SH-SY5Y (cell line): ENCODE measurements at regions not wholly inside any gene's neighbourhood (a gene's known extent, or its start where the extent isn't known, plus 50 kb on each side); places are given as distances from the start of the nearest gene placed in this dataset.

Experiments
- GATA2 ChIP-seq: IDR thresholded peaks from 2 replicates; pipeline ENCODE4 v1.6.1; 2011; ENCODE audit warnings: mild to moderate bottlenecking, low read depth, low read length
- GATA3 ChIP-seq: IDR thresholded peaks from 2 replicates; pipeline ENCODE4 v1.6.1; 2011; ENCODE audit warnings: low read depth, mild to moderate bottlenecking, low read length, moderate library complexity

DNA sequence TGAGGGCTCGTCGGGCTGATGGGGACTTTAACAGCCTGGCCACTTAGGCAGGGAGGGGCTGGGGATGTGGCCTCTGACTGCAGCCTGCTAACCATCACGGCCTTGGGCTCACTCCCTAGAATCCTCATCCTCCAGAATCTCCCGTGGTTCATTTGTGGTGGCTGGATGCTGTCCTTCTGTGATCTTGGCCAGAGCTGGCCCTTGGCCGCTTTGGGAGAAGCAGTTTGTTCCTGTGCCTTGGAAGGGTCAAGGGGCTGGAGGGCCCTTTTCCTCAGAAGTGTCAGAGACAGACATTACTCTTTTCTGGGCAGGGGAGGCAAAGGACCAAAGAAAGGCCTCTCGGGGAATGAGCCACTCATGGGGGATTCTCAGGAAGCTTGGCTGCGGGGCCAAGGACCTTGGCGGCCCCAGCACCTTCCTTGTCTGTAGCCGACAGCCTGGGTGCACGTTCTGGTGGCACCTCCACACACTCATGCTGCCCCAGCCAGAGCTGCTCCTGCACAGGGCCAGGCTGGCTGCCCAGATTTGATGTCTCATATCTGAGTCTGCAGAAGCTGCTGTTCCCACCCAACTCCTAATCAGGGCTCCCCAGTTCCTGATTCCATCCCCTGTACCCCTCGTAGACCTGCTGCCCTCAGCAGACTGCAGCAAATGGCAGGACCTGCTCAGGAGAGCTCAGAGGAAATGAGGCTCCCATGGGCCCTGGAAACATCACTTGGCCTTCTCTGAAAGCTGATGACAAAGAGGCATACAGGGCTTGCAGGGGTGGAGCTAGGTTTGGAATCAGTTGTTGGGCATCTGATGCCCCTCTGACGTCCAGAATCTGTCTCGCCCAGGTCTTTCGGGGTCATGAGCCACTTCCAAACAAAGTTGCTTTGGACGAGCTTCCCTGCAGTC, 107.7 kb downstream of the CTTN start:
- no peak for TF ChIP-seq GATA2
- TF ChIP-seq GATA3, result no peak

DNA sequence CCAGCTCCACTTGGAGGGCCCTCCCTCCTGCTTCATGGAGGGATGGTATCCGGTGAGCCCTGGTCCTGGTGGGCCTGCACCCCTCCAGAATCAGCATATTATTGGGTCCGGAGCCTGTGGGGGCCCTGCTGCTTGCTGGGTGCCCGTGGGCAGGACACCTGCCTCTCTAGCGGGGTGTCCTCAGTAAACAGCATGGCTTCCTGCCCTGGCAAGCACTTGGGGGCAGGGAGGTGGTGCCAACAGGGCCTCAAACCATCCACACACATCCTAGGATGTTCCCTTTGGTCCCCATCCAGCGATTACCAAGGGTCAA, 108.3 kb downstream of the CTTN start:
- no peak for TF ChIP-seq GATA2
- TF ChIP-seq GATA3, result no peak

DNA sequence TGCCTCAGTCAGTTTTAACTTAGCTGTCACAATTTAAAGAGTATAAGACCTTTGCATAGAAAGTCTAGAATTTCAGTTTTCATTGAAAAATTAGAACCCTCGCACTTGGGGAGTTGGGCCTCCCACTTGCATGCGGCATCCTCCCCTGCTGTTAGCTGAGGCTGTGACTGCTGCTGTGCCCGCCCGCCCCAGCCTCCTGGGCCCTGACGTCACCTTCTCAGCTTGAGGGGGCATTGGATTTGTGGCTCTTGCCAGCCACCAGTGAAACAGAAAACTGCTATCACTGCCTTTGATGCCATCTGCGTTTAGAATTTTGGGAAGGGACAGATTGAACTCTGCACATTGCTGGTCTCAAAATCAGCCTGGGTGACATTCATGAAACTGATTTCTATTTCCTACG, 108.7 kb downstream of the CTTN start:
- no peak for TF ChIP-seq GATA3
- no peak for TF ChIP-seq GATA2

DNA sequence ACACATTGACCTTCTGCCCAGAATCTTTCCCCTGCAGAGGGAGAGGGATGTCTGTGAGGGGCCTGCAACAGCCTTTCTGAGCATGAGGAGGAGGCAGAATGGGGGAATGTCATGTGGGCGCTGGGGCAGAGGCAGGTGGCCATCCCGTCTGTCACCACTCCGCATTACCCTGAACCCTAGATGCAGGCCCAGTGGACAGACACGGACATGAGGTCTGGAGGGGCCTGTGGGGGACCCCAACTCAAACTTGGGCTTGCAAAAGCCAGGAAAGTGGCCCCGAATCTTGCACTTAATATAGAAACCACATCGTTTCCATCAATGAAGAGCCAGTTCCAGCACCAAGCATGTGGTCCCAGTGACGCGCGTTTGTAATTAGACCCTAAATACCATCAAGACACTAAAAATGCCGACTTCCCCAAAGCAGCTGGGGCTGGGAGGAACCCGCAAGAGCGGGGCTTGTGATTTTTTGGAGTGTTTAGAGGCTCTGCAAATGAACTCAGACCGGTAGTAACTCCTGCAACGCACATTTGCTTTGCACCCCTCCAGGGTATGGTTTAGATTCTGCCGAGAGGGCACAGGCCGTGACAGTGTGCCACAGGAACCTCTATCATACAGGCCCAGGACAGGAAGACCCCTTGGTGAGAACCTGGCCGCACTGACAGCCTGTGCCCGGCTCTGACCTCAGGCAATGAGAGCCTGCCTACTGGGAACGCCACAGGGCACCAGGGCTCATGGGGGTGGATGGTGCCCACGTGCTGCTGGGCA, 109.3 kb downstream of the CTTN start:
- TF ChIP-seq GATA3 (no peak), GATA2 (no peak)

DNA sequence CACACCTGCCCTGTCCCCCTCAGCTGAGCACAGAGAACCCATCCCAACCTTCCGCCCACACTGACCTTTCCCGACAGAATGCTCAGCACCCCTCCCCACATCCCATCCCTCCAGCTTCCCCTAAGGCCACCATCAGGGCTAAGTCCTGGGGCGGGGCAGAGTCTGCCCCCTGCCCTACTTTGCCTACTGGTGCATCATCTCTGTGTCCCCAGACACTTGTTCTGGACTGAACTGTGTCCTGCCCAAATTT, 109.8 kb downstream of the CTTN start:
- no peak for TF ChIP-seq GATA2
- TF ChIP-seq GATA3, result no peak

DNA sequence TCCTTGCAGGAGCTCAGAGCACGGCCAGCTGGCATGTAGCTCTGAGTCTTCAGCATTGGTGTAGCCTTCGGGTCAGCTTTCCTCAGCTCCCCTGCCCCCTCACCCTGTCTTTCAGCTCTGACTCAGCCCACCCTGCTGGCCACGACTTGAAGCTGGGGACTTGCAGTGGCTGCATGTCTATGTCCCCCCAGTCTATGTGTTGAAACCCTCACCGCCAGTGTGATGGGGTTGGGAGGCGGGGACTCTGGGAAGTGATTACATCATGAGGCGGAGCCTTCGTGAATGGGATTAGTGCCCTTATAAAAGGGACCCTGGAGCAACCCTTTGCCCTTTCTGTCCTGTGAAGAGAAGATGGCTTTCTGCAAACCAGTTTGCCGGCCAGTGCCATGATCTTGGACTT, 111.1 kb downstream of the CTTN start:
- TF ChIP-seq GATA3 (no peak), GATA2 (no peak)

DNA sequence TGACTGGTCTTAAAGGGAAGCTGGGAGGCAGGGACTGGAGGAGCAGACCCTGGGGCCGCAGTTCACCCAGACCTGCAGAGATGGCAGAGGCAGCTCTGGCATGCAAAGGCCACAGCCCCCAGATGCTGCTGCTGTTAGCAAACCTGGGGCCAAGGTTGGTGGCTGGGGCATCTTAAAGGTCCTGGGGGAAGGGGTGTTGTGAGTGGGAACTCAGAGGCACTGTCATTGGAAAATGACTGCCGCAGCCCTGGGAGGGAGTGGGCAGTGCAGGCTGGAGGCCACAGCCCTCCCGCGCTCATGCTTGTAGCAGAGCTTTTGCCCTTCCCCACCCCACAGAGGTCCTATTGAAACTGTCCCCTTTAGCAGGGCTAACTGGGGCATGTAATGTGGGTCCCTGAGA, 111.8 kb downstream of the CTTN start:
- TF ChIP-seq GATA2 (no peak), GATA3 (no peak)

DNA sequence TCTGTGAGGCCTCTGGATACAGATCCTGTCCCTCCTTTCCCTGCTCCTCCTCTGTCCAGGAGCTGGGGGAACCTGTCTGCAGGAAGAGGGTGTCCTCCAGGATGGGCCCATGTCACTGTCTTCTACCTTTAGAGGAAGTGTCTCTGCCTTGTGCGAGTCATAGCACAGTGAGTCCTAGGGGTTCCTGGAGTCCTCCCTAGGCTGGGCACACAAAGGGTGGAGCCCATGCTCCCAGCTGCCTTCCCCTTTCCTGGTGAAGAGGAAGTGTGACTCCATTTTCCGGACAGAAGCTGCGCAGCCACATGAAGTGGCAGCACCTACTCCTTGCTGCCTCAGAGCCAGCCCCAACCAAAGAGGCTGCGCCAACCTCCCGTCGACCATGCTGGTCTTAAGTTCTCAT, 112.2 kb downstream of the CTTN start:
- TF ChIP-seq GATA2 (no peak), GATA3 (no peak)

DNA sequence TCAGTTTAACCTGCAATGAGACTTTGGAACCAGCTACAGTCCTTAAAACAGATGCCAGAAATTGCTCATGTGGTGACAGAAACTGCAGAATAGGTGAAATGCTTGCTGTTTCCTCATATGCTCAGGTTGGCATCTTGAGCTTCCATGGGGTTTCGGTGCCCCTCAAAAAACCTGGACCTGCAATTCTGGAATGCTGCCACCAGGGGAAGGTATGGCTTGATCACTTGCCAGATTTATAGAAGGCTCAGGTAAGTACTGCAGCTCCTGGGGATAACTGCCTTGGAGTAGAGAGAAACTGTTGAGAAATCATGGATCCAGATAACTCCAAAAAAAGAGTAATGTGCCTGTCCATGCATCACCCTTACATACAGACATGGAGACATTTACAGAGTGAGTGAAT, 113.0 kb downstream of the CTTN start:
- no peak for TF ChIP-seq GATA2
- no peak for TF ChIP-seq GATA3

DNA sequence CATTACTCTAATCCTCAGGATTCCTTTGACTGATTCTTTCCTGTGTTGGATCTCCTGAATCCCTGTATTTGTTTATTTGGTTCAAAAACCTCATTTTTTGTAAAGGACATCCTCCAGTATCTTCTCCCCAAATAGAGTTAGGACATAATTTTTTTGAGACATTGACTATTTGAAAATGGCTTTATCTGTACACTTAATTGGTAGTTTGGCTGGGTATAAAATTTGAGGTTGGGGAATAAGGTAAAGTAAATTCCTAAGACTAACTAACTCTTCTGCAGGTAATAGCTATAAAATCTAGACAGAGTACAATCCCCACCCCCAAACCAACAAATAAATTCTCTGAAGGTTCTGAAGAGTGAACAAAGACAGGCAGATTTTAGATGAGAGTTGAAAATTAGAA, 114.4 kb downstream of the CTTN start:
- TF ChIP-seq GATA2 (no peak), GATA3 (no peak)

DNA sequence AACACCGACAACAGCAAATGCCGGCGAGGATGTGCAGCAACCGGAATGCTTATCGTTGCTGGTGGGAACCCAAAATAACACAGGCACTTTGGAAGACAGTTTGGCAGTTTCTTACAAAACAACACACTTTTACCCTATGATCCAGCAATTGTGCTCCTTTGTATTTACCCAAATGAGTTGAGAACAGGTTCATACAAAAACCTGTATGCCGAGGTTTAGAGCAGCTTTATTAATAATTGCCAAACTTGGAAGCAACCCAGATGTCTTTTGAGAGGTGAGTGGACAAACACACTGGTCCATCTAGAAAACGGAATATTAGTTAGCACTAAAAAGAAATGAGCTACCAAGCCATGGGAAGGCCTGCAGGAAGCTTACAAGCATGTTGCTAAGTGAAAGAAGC, 118.9 kb downstream of the CTTN start:
- no peak for TF ChIP-seq GATA2
- no peak for TF ChIP-seq GATA3

DNA sequence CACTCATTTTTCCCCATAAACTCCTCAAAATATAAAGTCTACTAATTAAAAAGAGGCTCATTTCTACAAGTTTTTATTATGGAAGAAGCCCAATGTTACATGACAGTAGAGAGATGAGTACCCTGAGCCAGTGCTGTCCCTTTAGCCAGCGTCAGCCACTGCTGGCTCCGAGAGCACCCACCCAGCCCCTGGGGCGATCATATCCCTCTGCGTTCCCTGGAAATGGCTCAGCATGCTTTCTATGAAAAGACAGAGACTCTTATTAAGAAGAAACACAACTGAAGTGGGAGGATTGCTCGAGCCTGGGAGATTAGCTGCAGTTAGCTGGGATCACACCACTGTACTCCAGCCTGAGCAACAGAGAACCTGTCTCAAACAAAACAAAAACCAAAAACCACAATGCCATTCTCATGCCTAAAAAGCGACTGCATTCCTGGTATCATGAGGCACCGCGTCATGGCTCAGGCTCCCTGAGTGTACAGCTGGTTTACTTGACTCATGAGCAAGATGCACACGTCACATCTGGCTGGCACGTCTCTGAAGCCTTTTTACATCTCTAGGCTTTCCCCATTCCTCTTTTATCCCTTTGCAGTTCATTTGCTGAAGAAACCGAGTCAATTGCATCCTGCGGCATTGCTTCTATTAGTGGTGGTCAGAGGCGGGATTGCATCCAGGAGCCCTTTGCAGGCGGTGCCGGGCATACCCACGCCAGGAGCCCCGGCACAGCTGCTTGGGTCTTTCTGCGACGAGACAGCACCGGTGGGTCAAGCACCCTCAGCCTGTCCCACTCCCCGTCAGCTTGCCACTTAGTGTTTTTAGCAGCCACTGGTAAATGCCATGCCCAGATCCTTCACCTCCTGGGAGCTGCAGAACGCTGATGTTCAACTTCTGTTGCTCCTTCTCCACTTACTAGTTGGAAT, 119.9 kb downstream of the CTTN start:
- TF ChIP-seq GATA2, result no peak
- no peak for TF ChIP-seq GATA3

DNA sequence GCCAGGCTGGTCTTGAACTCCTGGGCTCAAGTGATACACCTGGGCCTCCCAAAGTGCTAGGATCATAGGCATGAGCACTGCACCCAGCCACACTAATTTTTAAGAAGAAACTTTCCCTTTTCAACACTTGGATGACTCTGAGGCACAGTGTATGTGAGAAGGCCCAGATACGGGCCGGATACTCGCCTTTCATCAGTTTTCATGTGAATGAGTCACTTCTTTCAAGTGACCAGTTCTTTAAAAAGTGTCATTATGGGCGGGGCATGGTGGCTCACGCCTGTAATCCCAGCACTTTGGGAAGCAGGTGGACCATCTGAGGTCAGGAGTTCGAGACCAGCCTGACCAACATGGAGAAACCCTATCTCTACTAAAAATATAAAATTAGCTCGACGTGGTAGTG, 120.8 kb downstream of the CTTN start:
- TF ChIP-seq GATA2, result no peak
- no peak for TF ChIP-seq GATA3

DNA sequence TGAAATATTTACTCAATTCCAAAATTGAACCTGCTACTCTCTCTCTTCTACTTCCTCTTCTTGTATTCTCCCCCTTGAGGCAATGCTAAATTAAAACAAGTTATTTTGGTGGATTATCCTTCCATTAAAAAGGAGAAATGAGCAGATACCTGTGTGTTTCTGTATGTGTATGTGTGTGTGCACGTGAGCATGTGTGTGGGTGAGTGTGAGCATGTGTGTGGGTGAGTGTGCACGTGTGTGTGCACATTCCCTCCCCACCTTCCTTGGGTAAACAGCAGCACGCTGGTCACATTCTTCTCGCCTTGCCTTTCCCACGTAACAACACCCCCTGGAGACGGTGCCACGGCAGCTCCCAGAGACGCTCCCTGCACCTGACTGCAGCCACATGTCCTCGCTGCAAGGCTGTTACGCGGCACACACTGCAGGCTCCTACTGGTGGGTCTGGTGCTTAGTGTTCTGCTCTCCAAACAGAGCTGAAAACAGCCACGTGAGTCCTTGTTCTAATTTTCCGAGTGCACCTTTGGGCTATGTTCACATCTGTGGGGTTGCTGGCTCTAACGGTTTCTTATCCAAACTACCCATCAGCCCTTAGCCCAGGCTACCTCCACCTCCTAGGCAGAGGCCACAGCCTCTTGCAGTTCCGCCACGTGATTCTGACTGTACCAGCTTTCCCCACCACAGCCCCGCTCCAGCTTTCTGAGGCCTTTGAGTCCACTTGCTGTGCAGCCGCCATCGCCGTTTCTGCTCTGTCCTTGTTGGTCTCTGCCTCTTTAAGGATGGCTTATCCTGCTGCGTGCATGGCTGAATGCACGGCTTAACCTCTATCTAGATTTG, 123.4 kb downstream of the CTTN start:
- TF ChIP-seq GATA3, result no peak
- TF ChIP-seq GATA2, result no peak

DNA sequence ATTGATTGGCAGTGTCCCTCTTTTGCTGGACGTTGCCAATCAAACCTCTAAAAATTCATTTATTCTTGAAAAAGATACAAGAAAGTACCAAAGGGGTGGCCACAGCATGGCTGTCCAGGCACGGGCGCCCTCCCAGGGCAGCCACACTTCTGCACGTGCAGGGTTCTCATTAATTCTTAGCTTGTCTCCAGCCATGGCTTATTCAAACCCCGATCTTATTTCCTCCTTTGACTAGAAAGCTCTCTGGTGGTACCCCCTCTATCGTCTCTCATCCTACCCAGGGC, 123.9 kb downstream of the CTTN start:
- TF ChIP-seq GATA3 (no peak), GATA2 (no peak)
